DMS79 (cell line): ENCODE measurements at regions not wholly inside any gene's neighbourhood (a gene's known extent, or its start where the extent isn't known, plus 50 kb on each side); places are given as distances from the start of the nearest gene placed in this dataset.
A peak's percentile ranks its signal among the peaks of the same experiment; 100 is the strongest.

Experiments used
- DNase-seq: peaks from one replicate; lab custom pipeline; 2025; lab: John Stamatoyannopoulos, UW

DNA sequence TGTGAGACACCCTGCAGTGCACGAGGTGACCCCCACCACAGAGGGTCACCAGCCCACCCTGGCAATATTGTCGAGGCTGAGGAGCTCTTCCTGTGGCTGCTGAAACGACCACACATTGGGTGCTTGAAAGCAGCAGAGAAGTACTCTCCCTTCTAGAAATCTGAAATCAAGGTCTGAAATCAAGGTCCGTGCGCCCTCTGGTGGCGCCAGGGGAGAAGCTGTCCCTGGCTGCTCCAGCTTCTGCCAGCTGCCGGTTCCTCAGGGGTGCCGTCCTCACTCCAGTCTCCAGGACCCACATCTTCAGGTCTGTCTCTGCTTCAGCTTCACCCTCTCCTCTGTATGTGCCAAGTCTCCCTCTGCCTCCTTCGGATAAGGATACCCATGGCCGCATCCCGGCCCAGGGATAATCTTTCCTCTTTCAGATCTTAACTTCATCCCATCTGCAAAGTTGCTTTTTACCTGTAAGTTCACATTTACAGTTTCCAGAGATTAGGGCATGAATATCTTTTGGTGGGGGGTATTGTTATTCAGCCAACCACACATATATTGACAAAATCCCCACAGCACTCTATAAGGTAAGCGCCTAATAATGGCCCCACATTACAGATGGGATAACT, 108.3 kb upstream of the PHACTR3 start:
- peak; percentile 23 for DNase-seq

DNA sequence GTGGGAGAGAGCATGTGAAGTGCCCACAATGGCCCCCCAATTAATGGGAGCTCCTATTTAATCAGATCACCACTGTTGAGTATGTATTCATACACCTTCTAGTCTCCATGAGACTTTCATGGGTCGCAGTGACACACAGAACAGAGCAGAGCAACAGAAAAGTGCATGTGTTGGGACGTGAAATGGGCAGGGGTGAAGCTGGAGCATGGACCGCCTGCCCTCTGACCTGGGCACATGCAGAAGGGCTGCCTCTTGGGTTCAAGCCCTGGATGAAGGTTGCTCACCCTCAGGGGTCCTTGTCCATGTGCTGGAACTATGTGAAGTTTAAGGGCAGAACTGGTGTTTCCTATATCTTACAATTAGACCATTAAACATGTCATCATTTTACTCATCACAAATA, 106.0 kb upstream of the PHACTR3 start:
- DNase-seq, result no peak

GRCh38 chr20:59499863-59500262, 104.5 kb upstream of the PHACTR3 start:
- no peak for DNase-seq

DNA sequence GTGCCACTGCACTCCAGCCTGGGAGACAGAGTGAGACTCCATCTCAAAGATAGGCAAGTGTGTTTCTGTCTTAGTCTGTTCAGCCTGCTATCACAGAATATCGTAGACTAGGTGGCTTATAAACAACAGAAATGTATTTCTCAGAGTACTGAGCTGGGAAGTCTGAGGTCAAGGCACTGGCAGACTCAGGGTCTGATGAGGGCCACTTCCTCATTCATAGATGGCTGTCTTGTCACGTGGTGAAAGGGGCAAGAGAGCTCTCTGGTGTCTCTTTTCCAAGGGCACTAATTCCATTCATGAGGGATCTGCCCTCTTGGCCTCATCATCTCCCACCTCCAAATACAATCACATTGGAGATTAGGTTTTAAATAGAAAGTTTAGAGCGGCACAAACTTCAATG, 95.6 kb upstream of the PHACTR3 start:
- DNase-seq, result no peak

- no peak for DNase-seq
Measured at GRCh38 chr20:59512651-59513050, 91.7 kb upstream of the PHACTR3 start.

DNA sequence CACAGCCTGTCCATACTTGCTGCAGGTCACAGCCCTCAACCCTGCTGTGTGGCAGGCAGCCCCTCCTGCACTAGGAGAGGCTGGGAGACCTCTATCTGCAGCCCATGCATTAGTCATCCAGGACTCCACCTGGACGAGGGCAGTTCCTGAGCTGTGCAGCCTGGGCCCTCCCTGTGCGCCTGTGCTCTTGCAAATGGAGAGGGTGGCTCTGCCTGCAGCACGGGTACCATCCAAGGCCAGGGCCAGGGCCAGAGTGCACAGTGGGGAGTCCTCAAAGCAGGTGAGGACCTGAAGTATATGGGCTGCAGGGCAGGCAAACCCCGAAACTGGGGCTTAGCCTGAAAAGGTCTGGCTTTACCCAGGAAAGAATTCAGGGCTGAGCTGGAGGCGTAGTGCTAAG, 89.8 kb upstream of the PHACTR3 start:
- DNase-seq, result no peak

DNA sequence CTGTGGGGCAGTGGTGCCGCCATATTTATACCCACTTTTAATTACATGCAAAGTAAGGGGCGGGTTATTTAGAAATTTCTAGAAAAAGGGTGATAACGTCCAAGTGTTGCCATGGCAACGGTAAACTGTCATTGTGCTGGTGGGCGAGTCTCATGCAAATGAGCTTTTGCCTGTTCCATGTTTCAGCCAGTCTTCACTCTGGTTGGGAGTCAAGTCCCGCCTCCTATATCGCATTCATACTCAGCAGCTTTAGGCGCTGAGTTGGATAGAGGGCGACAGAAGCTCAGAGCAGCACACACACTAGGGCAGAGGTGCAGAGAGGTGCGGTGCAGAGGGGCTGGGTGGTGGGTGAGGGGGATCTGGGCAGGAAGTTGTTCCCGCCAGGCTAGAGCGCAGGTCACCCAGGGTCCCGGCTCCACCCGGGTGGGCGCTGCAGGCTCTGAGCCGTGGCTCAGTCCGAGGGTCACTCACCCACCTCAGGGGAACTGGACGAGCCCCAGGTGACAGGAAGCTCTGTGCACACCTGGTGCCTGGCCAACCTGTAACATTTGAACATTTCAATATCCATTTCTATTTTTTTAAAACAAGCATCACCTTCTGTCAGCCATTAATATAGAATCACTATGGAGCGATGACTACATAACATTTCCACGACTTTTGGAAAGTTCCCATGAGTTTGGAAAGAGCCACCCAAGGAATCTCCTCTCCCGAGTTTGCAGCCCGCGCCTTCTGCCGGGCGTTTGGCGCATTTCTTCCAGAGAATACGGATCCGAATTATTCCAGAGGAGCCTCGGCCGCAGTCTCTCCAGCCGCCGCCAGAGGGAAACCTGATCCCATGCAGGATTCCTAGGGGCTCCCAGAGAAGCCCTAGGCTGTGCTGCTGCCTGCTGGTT, 89.1 kb upstream of the PHACTR3 start:
- no peak for DNase-seq

- no peak for DNase-seq
Measured at GRCh38 chr20:59515906-59516209, 88.5 kb upstream of the PHACTR3 start.

DNA sequence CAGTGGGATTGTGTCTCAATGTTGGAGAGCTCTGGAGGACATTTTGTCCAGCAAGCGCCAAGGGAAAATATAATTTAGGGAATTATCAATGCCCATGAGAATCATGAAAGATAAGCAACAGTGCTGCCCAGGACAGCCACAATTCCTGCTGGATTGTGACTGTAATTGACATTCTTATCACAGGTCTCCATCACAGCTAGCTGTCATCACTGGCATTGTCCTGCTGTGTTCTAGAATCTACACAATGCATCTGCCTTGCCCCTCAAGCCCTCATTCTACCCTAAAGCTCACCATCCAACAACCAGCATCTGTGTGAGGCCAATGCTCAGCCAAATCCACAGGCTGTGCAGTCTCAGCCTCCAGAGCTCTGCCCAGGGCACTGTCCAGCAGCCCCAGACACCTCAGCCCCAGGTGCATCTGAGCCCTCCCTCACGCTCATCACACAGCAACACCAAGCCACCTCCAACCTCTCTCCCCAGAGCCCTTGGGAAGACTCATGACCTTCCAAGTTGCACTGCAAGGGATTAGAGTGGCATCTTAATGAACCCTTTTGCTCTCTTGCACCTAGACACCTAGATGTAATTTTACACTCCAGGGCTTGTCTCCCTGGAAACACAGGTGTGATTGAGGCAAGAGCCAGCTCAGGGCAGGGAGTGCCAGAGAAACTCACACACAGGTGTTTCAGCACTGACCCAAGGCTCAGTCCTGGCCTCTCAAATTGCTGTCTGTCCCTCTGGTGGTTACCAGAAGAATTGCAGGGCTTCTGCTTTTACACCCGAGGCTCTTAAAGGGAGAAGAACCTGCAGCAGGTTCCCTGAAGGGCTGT, 85.2 kb upstream of the PHACTR3 start:
- peak; percentile 85 for DNase-seq

- DNase-seq, result no peak
Measured at GRCh38 chr20:59519707-59520014, 84.7 kb upstream of the PHACTR3 start.

- DNase-seq, result no peak
Measured at GRCh38 chr20:59520814-59521213, 83.5 kb upstream of the PHACTR3 start.

DNA sequence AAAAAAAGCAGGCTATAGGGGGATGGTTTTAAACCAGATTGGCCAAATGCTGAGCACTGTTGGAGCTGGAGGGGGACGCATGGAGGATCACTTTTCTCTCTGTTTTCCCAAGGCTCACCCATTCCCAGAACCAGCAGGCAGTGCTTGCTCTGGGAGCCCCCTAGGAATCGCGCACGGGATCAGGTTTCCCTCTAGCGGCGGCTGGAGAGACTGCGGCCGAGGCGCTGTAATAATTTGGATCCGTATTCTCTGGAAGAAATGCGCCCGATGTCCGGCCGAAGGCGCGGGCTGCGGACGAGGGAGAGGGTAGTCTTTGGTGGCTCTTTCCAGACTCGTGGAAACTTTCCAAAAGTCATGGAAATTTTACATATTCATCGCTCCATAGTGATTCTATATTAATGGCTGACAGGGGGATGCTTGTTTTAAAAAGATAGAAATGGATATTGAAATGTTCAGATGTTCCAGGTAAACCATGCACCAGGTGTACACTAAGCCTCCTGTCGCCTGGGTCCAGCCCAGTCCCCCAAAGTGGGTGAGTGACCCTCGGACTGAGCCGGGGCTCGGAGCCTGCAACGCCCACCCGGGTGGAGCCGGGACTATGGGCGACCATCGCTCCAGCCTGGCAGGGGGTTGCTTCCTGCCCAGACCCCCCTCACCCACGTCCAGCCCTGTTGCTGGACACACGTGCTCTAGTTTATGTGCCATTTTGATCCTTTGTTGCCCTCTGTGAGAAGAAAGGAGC, 78.7 kb upstream of the PHACTR3 start:
- no peak for DNase-seq

GRCh38 chr20:59526242-59527225, 77.8 kb upstream of the PHACTR3 start:
- no peak for DNase-seq

GRCh38 chr20:59530782-59531181, 73.6 kb upstream of the PHACTR3 start:
- DNase-seq, result no peak

- DNase-seq, result no peak
Measured at GRCh38 chr20:59537991-59538390, 66.3 kb upstream of the PHACTR3 start.

GRCh38 chr20:59547596-59547995, 56.7 kb upstream of the PHACTR3 start:
- DNase-seq, result no peak
